Coronary artery (tissue), 2 donors: ENCODE measurements at regions not wholly inside any gene's neighbourhood (a gene's known extent, or its start where the extent isn't known, plus 50 kb on each side); places are given as distances from the start of the nearest gene placed in this dataset.

ENCODE experiments used
- DNase-seq: peaks from one replicate; pipeline ENCODE4 v3.0.0-alpha.2; 2017; ENCODE audit warnings: low spot score
- H3K27ac ChIP-seq, 2 donors: fragments of 200-600 bp; sonication (generic); one replicate each; pipeline ENCODE4 v1.5.1; 2016 to 2019
- H3K4me3 ChIP-seq: fragments of 200-600 bp; sonication (generic); 2 replicates; pipeline ENCODE4 v1.5.1; 2016; ENCODE audit warnings: mild to moderate bottlenecking, moderate library complexity
- CTCF ChIP-seq: fragments of 200-600 bp; sonication (generic); IDR thresholded peaks from one replicate; pipeline ENCODE4 v1.5.1; 2019; ENCODE audit warnings: antibody characterized with exemption

- no peak for TF ChIP-seq CTCF
- DNase-seq = peak; percentile 46
- no peak overlapping the region for H3K4me3 ChIP-seq
- H3K27ac ChIP-seq = no peak overlapping the region
These were observed 61.2 kb upstream of the GLI2 start for GRCh38 chr2:120674246-120675170.

- H3K27ac ChIP-seq = no peak overlapping the region
- TF ChIP-seq CTCF = peak; percentile 62
- no peak overlapping the region for H3K4me3 ChIP-seq
- DNase-seq = no peak
These were observed 60.1 kb upstream of the GLI2 start for GRCh38 chr2:120675460-120676130.

- TF ChIP-seq CTCF = no peak
- no peak overlapping the region for H3K4me3 ChIP-seq
- no peak for DNase-seq
- H3K27ac ChIP-seq = no peak overlapping the region
These were observed 58.4 kb upstream of the GLI2 start for GRCh38 chr2:120677221-120677620.

GRCh38 chr2:120677696-120678247 is 57.9 kb upstream of the GLI2 start:
- Histone ChIP-seq H3K4me3 (no peak overlapping the region), H3K27ac (no peak overlapping the region)
- no peak for DNase-seq
- no peak for TF ChIP-seq CTCF

- TF ChIP-seq CTCF = no peak
- Histone ChIP-seq H3K27ac (no peak overlapping the region), H3K4me3 (no peak overlapping the region)
- DNase-seq = no peak
These were observed 57.4 kb upstream of the GLI2 start for GRCh38 chr2:120678251-120678650.

GRCh38 chr2:120678926-120679325 is 56.7 kb upstream of the GLI2 start:
- no peak for TF ChIP-seq CTCF
- H3K27ac ChIP-seq = no peak overlapping the region
- DNase-seq = no peak

More at GRCh38 chr2:120678926-120679325, 56.7 kb upstream of the GLI2 start:
- H3K4me3 ChIP-seq = no peak overlapping the region
